CD4-positive, alpha-beta T cell treated with Interleukin-12 subunit alpha and Interleukin-12 subunit beta, for 1 hour (primary cell): ENCODE measurements at regions not wholly inside any gene's neighbourhood (a gene's known extent, or its start where the extent isn't known, plus 50 kb on each side); places are given as distances from the start of the nearest gene placed in this dataset.
"Not testable (repeated sequence)": the region's sequence is repeated elsewhere in the genome, so short reads cannot be mapped to it uniquely, and the experiment has no call there.

ENCODE experiments used
- DNase-seq: peaks from one replicate; pipeline ENCODE4 v3.0.0-alpha.2; 2020

DNA sequence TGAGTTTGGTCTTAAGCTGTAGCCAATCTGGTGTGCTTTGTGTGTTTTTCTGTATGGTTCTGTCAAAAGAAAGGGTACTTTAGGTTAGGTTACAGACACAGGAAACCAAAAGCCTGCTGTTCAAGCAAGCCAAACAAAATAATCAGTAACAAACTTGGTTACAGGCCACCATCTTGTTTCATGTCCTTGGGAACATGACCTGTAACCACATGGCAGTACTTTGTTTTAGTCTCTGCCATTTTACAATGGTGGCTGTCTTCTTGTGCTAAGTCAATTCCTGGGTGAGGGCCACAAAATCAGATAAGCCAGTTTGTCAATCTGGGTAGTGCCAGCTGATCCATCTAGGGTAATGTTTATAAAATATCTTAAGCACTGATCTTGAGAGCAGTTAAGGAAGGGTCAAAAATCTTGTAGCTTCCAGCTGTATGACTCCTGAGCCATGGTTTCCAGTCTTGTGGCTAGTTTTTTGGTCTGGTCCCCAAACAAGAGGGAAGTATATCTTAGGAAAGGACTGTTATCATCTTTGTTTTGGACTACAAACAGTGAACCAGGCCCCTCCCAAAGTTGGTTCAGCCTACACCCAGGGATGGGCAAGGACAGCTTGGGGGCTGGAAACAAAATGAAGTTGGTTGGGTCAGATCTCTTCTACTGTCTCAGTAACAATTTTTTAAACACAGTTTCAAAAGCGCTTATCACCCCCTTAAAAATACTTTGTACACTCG, 90.0 kb downstream of the IGLL5 start:
- no peak for DNase-seq

DNA sequence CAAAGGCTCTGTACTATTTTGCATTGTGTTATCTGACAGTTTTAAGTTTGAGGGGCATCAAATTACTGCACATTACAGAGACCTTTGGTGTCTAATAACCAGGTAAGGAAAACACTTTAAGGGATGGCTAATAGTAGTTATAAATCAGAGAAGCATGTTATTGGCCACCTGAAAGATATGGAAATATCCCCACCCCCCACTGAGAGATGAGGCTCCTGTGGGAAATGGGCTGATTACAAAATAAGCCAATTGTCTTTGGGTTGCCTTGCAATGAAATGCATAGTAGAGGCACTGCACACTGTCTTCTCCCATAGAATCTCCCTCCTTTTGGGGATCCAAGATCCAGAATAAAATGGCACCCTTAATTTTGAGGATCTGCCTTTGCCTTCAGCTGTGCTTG, 91.0 kb downstream of the IGLL5 start:
- DNase-seq: no peak

DNA sequence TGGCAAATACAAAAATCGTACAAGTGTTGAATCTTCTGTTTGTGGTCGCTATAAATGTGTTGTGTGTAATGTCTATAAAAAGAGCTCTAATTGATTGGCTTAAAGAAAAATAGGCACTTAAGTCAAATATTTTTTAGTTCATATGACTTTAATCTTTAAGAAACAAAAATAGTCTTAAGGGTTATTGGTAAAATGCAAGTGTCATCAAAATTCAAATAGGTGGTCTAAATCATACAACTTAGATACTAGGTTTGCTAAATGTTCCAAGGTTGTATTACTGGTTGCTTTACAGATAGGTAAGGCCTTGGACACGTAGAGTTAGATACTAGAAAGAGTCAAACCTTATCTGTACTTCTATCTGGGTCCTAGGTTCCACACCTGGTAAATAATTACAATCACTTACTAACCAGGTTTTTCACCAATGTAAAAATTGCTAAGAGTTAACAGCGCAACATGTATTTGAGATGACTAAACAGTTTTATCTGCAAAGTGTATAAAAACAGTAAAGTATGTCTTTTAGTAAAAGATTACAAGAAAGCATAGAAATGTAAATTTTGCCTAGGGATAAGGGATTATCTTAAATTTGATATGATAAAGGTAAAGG, 91.1 kb upstream of the GNAZ start:
- DNase-seq: no peak

DNA sequence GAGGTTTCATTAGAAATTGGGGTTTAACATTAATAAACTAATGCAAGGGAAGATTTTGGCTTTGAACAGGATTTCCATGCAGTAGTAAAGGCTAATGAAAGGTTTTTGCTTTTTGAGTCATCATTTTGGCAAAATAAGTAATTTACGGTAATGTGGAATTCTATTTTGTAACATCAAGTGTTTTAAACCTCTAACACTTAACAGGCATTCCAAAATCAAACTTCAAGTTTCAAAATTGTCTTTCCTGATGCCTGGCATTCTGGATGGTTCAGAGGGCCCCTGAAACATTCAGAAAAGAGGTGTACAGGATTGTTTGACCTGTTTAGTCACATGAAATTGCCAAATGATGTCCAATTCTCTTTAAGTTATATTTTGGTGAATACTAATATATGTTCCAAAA, 90.4 kb upstream of the GNAZ start:
- no peak for DNase-seq

DNA sequence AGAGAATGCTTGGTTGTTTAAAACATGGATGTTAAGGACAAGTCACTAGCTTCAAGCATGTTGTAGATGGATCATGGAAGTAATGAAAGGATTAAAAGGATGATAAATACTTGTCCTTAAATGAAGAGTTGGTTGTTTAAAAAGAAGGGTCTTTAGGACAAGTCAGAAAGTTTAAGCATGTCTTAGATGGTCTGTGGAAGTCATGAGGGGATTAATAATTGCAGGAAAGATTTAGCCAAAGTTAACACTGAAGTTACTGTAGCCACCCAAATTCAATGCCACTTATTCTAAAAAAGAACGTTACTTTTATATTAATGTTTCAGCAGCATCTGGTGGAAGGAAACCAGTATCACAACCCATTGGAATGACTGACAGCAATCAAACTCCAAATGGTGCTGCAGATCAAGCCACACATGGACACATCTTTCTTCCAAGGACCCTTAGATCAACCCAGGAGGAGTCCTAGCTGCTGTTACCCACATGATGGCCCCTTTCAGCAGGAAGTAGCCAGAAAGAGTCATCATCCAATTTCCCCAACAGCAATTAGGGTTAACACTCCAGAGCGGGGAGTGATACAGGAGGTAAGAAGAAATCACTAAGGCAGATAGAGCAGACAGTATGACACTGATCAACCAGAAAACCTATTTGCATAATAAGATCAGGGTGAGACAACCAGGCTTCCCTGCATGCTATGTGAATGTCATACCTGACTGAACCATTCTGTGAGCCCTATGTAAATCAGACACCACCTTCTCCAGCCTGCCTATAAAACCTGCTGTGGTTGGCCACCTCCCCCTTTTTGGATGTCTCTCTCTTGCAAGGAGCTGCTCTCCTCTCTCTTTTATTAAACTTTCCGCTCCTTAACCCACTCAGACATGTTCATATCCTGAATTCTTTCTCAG, 88.4 kb upstream of the GNAZ start:
- DNase-seq: no peak

DNA sequence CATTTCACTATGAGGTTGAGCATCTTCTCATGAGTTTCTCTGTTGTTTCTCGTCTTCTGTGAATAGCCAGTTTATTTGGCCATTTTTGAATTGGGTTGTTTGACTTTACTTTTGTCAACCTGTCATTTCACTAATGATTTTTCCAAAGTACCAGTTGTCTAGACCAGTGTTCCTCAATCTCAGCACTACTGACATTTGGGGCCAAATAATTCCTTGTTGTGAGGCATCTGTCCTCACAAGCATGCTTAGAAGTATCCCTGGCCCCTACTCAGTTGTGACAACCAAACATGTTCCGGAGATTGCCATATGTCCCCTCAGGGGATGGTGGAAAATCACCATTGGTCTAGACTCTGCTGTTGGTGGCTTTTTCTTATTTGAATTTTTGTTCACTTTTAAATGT, 87.7 kb upstream of the GNAZ start:
- no peak for DNase-seq

DNA sequence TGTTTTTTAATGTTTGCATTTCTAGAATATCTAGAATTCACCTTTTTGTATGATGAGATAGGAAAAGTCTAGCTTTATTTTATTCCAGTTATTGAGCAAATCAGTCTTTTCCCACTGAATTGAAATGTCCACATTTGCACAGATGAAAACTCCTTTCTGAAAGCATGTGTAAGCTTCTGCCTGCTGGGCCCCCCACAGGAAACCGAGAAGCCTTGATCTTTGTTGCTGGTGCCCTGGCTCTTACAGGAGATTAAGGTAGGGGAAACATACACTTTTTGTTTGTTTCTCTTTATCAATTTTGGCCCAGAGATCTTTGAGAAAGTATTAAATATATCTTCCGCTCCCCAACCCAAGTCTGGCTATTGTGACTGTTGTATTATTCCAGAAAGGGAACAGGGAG, 87.2 kb upstream of the GNAZ start:
- DNase-seq: no peak

DNA sequence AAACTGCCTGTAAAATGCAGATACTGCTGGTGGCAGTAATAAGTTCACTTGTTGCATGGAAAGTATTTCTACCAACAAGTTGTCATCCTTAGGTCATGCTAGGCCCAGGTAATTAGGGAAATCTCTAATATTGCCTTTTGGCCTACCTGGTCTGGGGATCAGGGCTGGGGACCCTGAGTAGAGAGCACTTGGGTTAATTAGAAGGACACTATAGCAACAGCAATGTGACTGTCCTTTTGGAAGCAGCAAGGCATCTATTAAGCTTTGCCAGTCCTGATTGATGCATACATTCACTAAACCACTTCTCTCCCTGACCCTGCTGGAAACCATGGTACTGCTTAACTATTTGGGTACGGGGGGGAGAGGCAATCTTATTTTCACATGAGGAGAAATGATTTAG, 86.5 kb upstream of the GNAZ start:
- DNase-seq: no peak

DNA sequence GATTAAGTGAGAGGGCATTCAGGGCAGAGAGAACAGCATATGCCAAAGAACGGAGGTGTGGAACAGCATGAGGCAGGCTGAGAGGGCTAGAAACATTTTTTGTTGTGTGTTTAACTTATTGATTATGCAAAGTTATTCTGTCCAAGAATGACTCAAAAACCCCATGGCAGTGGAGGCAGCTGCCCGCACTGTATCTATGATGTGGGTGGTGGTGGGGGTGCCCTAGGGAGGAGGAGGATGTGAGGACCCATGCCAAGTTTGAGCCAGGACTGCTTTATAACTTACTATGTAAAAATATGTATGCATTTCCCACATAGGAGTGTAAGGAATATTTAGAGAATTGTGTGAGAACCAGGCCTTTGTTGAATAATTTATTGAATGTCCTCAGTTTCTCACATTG, 85.4 kb upstream of the GNAZ start:
- DNase-seq: no peak

DNA sequence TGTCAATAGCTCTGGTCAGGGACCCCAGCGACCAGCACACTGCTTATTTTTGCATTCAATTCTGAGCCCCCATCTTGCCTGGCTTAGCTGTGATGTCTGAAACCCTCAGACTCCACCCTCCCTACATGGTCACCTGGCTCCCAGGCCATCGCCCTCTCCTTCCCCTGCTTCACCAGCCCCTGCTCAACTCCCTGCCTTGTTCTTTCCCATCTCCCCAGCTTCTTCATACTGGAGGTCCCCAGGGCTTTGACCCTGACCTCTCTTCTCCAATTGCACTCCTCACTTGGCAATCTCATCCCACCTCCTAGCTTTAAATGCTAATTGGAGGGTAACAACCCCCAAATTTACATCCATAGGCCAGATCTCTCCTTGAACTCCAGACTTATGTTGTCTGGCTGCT, 84.3 kb upstream of the GNAZ start:
- no peak for DNase-seq

DNA sequence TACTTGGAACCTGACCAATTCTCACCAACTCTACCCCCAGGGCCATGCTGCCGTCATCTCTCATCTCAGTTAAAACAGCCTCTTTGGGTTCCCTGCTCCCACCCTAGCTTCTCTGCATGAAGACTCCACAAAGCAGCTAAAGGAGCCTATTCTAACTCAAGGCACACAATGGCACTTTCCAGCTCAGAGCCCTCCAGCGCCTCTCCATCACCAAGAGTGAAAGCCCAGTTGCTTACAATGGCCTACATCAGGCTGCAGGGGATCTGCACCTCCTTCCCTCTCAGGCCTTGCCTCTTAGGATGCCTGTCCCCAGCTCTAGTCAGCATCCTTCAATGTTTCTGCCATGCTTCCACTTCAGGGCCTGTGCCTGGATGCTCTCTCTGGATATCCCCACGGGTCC, 83.7 kb upstream of the GNAZ start:
- no peak for DNase-seq

DNA sequence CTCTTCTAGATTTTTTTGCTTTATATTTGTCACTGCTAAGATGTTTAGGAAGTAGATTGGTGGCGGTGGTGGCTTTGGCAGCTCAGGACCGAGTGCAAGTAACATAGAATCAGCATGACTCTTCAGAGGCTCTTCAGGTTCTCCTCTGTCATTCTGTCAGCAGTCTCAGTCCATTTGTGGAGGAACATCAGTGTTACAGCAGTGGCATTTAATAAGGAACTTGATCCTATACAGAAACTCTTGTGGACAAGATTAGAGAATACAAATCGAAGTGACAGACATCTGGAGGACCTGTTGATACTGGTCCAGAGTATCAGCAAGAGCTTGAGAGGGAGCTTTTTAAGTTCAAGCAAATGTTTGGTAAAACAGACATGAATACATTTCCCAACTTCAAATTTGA, 82.2 kb upstream of the GNAZ start:
- DNase-seq: no peak

DNA sequence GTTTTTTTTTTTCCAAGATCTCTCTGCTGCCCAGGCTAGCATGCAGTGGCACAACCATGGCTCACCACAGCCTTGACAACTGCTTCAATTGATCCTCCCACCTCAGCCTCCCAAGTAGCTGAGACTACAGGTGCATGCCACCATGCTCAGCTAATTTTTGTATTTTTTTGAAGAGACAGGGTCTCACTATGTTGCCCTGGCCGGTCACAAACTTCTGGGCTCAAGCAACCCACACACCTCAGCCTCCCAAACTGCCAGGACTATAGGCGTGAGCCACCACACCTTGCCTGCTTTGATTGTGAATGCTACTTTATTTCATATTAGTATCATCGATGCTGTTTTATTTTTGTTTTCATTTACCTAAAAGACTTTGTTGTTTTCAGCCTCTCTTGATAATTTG, 81.5 kb upstream of the GNAZ start:
- no peak for DNase-seq

DNA sequence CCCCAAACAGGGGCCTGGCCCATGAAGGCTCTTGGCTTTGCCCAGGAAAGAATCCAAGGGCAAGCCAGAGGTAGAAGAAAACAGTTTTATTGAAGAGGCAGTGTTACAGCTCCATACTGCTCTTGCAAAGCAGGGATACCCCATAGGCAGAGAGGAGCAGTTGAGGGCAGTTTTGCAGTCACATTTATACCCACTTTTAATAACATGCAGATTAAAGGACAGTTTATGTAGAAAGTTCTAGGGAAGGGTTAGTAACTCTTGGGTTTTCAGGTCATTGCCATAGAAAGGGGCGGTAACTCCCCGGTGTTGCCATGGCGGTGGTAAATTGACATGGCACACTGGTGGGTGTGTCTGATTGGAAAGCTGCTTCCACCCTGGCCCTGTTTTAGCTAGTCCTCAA, 80.5 kb upstream of the GNAZ start:
- no peak for DNase-seq

DNA sequence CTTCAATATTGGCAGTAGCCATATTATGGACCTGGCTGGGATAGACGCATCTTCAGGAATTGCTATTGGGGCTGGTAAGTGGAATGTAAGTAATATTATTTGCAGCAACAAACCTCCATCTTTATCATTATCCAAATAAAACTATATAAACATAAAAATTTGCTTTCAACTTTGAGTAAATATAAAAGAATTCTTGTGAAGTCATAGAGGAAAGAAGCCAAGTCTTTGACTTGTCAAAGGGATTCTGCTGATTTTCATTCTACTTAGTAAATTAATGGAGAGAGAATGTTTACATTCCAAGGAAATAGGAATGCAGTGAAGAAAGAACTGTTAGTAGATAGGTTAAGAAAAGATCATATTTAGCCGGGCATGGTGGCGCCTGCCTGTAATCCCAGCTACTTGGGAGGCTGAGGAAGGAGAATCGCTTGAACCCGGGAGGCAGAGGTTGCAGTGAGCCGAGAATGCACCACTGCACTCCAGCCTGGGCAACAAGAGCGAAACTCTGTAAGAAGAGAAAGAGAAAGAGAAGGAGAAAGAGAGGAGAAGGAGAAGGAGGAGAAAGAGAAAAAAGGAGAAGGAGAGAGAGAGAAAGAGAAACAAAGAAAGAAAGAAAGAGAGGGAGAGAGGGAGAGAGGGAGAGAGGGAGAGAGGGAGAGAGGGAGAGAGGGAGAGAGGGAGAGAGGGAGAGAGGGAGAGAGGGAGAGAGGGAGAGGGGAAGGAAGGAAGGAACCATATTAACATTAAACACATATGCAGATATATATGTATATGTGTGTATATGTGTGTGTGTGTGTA, 79.4 kb upstream of the GNAZ start:
- DNase-seq: not testable (repeated sequence)

DNA sequence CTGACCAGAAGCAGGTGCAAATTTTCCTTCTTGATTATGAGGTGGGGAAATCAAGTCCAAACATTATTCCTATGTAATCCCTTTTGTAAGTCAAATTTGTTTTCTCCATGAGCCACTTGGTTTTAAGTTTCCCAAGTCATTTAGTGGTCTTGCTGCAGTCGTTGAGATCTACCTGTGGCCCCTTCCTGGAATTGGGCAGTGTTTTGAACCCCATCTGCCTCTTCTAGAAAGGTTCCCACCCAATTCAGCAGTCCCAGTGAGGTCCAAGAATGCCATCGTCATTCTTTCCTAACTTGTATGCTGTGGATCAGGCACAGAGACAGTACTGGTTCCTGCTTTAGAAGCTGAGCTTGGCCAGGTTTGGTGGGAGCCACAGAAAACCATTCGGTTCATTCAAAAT, 77.8 kb upstream of the GNAZ start:
- no peak for DNase-seq

DNA sequence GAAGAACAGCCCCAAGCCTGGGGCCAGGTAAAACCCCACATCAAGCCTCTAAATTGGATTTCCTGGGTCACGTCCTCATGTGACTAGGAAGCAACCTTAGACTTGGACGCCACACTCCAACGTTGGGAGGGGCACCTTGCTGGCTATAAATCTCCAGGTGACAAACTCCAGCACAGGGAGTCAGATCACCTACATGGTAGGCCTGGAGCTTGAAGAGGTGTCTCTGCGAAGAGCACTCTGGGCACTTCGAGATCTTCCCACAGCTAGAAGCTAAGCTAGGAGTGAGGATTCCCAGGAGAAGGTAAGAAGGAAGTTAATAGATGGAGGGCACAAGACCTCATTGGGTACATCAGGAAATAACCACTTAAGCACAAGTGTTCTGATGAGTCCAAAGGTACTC, 77.1 kb upstream of the GNAZ start:
- DNase-seq: no peak

DNA sequence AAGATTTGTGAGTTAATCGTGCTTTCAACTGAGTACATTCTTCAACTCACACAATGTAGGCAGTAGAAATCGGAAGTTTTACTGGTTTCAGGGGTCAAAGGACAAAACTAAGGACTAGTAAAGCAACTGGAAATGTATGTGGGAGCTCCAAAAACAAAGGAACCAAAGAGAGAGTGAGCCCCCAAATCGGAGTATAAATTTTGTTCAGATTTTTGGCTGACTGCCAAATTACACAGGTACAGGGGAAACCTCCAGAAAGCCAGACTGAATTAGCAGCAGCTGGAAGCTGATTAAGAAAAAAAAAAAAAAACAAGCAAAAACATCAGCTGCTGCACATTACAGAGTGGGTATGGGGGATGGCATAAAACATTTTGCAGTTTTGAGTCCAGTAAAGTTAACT, 75.2 kb upstream of the GNAZ start:
- DNase-seq: no peak

DNA sequence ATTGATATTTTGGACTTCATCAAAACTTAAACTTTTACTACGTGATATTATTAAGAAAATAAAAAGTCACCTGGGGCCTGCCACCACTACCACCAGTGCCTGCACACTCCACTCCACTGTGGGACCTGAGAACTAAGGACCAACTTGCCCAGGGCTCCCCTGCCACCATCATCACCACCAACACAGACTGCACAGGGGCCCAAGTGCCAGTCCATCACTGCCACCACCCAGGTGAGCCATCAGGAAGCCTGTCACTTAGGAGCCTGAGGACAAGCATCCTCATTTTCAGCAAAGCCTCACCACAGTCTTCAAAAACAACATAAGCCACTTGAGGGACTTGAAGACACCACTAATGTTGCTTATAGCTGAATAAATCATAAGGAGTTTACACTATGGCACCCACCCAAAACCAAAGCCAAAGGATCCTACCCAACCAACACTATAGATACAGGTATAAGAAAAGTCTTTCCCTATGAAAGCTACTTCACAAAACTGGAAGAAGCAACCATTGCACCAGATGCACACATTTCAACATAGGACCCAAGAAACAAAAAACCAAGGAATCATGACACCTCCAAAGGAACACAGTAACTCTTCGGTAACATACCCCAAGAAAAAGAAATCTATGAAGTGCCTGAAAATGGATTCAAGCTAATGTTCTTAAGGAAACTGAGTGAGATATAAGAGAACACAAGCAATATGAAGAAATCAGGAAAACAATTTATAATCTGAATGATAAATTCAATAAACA, 73.6 kb upstream of the GNAZ start:
- DNase-seq: no peak

DNA sequence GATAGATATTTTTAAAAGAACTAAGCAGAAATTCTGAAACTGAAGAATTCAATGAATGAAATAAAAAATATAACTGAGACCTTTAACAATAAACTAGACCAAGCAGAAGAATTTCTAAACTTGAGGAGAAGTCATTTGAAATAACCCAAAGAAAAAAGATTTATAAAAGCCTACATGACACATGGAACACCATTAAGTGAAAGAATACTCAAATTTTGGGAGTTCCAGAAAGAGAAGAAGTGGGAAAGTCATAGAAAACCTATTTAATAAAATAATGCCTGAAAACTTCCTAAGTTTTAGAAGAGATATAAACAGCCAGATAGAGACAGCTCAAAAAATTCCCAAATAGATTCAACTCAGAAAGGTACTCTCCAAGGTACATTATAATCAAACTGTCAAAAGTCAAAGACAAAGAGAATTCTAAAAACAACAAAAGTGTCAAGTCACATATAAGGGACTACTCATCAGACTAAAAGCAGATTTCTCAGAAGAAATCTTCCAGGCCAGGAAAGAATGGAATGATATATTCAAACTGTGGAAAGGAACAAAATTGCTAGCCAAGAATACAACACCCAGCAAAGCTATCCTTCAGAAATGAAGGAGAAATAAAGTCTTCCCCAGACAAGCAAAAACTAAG, 72.9 kb upstream of the GNAZ start:
- no peak for DNase-seq

DNA sequence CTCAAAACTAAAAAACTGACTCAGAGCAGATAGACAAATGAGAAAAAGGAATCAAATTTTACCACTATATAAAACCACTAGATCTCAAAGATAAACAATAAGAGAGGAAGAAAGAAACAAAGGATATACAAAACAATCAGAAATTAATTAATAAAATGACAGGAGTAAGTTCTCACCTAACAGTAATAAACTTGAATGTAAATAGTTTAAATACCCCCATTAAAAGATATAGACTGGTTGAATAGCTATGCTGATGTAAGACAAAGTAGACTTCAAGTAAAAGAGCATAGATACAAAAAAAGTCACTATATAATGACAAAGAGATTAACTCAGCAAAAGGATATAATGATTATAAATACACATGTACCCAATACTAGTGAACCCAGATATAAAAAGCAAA, 72.3 kb upstream of the GNAZ start:
- DNase-seq: no peak

DNA sequence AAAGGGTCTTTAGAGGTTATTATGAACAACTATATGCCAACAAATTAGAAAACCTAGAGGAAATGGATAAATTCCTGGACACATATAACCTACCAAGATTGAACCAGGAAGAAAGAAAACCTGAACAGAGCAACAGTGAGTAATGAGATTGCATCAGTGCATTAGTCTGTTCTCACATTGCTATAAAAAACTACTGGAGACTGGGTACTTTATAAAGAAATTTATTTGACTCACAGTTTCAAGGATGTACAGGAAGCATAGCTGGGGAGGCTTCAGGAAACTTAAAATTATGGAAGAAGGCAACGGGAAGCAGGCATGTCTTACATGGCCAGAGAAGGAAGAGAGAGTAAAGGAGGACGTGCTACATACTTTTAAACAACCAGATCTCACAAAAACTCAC, 70.8 kb upstream of the GNAZ start:
- no peak for DNase-seq
